GM18505 (cell line): ENCODE measurements at regions not wholly inside any gene's neighbourhood (a gene's known extent, or its start where the extent isn't known, plus 50 kb on each side); places are given as distances from the start of the nearest gene placed in this dataset.

Experiments
- ATAC-seq: cut with Tn5 transposase; IDR thresholded peaks from one replicate; pipeline ENCODE4 v1.9.1; 2021; ENCODE audit not compliant: unreplicated experiment
- POLR2A ChIP-seq: IDR thresholded peaks from 4 replicates; pipeline ENCODE4 v1.6.1; 2011; ENCODE audit warnings: borderline replicate concordance; ENCODE audit not compliant: insufficient read depth, insufficient read length; ENCODE audit errors: extremely low read depth

DNA sequence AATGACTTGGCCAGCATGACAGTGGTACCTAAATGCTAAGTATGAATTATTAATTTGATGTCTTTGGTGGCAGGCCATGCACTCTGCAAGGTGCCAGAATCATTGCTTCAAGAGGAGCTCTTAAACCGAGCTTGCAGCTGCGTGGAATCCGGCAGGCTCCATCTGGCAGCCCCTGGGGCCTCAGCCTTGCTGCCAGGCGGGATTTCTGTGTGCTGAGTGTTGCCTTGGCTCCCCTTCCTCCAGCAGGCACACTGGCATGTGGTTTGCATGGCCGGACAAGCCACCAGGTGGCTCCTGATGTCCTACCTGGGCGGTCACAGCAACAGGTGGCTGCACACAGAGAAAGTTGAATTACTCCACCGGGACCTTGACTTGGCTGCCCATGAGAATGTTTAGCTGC, 155.4 kb downstream of the URB2 start:
- no peak for TF ChIP-seq POLR2A
- no peak for ATAC-seq

DNA sequence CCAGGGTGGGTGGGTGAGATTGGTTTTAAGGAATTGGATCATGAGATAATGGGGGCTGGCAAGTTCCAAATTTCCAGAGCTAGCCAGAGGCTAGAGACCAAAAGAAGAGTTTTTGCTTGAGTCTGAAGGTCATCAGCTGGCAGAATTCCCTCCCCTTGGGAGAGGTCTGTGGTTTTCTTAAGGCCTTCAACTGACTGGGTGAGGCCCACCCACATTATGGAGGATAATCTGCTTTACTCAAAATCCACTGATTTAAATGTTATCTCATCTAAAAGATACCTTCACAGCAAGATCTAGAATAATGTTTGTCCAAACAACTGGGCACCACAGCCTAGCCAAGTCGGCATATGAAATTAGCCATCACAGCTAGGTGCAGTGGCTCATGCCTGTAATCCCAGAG, 156.4 kb downstream of the URB2 start:
- TF ChIP-seq POLR2A = no peak
- no peak for ATAC-seq

- TF ChIP-seq POLR2A = no peak
- ATAC-seq = no peak
Observed at GRCh38 chr1:229784834-229785233, 158.8 kb downstream of the URB2 start.

- no peak for TF ChIP-seq POLR2A
- ATAC-seq = no peak
Observed at GRCh38 chr1:229786974-229787610, 161.0 kb downstream of the URB2 start.

DNA sequence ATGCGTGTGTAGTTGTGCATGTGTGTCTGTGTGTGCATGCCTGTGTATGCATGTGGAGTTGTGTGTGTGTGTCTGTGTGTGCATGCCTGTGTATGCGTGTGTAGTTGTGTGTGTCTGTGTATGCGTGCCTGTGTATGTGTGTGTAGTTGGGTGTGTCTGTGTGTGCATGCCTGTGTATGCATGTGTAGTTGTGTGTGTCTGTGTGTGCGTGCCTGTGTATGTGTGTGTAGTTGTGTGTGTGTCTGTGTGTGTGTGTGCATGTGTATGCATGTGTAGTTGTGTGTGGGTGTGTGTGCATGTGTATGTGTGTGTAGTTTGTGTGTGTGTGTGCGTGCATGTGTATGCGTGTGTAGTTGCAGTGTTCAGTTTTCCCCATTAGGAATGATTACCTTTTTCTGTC, 162.0 kb downstream of the URB2 start:
- TF ChIP-seq POLR2A = no peak
- ATAC-seq = no peak

DNA sequence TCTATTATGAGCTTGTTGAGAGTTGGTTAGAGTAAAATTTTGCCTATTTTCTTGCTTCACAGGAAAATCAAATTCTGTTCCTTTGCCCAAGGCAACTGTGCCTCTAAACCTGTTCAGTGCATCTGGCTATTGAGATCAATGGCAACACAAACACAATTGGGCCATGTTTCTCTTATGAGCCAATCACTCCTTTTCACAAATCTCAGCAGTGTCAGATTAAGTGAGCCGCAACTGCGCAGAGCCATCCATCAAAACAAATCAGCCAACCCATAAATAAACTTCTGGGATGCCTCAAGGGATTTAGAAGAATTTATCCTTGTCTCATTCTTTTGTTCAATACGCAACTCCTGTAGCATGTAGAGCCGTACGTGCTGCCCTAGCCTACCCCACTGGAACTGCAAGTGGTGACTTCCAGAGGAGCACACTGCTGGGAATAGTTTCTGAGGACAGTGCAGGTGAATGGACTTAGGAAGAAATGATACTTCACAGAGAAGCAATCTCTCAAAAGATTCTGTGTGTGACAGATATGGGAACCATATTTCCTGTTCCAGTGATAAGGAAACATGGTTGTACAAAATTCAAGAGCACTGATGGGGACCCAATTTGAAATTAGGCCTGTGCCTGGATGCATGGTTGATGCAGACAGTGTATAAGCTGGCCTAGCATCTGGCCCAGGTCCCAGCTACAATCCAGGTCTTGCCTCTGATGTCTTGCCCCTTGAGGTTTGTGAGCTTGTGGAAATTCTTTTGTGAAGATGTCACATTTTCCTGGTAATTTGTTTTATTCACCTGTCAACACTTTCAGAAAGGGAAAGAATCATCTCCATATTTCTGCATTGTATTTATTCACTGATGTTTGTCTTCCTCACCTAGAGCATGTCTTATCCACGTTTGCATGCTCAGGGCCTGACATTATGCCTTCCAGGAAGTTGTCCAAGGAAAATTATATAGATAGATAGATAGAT, 166.2 kb downstream of the URB2 start:
- no peak for ATAC-seq
- no peak for TF ChIP-seq POLR2A

DNA sequence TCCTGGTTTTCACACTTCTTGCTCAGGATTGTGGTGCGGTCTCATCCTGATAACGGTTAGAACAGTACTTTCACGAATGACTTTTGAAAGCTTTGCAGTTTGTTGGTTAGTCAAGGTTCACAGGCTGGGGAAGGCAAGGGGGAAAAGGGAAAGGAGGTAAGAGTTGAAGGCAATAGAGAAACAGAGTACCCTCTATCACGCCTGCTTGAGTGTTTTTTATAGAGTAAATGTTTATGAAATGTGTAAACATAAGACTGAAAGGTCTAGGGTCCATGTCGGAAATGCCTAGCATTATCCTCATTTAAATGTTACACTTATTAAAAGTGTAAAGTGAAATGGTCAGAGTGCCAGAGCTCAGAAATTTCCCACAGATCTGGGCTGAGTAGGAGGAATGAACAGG, 167.4 kb downstream of the URB2 start:
- no peak for ATAC-seq
- TF ChIP-seq POLR2A = no peak

DNA sequence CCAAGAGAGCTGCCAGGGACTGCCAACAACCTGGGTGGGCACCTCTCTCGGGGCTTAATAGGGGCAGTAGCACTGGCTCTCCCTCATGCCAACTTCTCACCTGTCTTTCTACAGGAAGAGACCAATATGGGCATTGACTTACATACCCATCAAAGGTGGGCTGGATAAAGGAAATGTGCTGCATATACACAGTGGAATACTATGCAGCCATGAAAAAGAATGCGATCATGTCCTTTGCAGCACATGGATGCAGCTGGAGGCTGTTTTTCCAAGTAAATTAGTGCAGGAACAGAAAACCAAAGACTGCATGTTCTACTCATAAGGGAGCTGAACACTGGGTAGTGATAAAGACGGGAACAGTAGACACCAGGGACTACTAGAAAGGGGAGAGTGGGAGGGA, 172.5 kb downstream of the URB2 start:
- ATAC-seq = no peak
- no peak for TF ChIP-seq POLR2A

GRCh38 chr1:229803626-229804217, 177.7 kb downstream of the URB2 start:
- ATAC-seq = no peak
- no peak for TF ChIP-seq POLR2A

DNA sequence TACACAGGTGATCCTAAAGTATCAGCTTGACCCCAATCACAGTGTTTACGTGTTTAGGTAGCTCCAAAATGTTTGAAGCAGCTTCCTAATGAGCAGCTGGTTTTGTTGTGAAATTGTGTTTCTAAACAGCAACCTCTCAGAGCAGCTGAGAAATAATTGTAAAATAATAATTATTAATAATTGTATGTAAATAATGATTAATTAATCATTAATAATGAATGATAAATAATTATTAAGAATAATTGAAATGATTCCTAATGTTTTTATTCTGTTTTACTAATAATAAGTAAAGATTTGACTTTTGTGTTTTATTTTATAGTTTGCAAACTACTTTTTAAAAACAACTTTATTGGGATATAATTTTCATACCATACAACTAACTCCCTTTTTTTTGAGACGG, 182.2 kb downstream of the URB2 start:
- no peak for TF ChIP-seq POLR2A
- ATAC-seq = no peak

DNA sequence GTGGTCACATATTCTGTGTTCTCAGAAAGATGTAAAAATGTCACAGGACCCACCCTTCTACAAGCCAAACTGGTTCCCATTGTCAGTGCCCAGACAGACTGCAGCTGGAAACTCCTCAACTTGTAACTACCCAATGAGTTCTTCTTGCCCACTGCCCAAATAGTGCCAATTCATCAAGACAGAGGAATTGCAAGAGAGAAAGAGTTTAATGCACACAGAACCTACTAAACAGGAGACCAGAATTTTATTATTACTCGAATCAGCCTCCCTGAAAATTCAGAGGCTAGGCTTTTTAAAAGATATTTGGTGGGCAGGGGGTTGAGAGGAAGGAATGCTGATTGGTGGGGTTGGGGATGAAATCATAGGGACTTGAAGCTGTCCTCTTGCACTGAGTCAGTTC, 184.1 kb downstream of the URB2 start:
- no peak for ATAC-seq

GRCh38 chr1:229810961-229811360, 184.9 kb downstream of the URB2 start:
- TF ChIP-seq POLR2A = no peak
- no peak for ATAC-seq

More for the DNA sequence above, 184.1 kb downstream of the URB2 start:
- TF ChIP-seq POLR2A = no peak

DNA sequence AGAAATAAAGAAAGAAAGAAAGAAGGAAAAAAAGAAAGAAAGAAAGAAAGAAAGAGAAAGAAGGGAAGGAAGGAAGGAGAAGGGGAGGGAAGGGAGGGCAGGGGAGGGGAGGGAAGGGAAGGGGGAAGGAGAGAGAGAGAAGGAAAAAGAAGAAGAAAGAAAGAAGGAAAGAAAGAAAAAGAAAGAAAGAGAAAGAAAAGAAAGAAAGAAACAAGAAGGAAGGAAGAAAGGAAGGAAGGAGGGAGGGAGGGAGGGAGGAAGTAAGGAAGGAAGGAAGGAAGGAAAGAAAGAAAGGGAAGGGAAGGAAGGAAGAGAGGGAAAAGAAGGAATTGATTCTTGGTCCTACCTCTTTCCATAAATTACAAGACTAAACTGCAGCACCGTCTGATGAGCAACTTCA, 186.1 kb downstream of the URB2 start:
- no peak for ATAC-seq
- TF ChIP-seq POLR2A = no peak

DNA sequence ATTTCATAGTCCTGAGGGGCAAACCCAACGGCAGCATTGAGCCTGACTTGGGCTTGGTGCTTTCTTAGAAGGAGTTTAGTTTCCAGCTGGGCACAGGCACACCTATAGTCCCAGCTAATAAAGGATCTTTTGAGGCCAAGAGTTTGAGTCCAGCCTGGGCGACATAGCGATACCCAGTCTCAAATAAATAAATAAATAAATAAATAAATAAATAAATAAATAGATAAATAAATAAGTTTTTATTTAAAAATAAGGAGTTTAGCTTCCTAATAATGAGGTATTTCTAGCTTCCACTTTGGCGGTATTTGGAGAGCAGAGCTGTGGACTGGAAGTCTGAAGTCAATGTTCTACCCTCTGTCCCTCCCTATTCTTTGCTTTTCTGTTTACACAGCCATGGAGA, 186.6 kb downstream of the URB2 start:
- TF ChIP-seq POLR2A = no peak
- no peak for ATAC-seq
